ENCODE measurements at regions not wholly inside any gene's neighbourhood (a gene's known extent, or its start where the extent isn't known, plus 50 kb on each side); places are given as distances from the start of the nearest gene placed in this dataset.

- no peaks in the 10 kb centered on the region for H3K79me2 ChIP-seq (ENCODE audit: insufficient read depth, low read length)
- H3K27ac ChIP-seq (ENCODE audit: low read length) = no peak overlapping the region
- H3K9ac ChIP-seq (ENCODE audit: low read depth, low read length) = no peak overlapping the region
- no peak for DNase-seq
- ATAC-seq (ENCODE audit: insufficient read depth, low read depth) = peak; percentile 89
- H3K36me3 ChIP-seq (ENCODE audit: insufficient read depth, low read length) = no peaks in the 10 kb centered on the region
- H3K4me1 ChIP-seq (ENCODE audit: insufficient read depth, low read length) = no peaks in the 10 kb centered on the region
- no peak overlapping the region for H3K4me2 ChIP-seq (ENCODE audit: insufficient read depth, low read length)
- H3K4me3 ChIP-seq (ENCODE audit: low read depth in 1 of 2, low read length in 2 of 2) = no peak overlapping the region
- TF ChIP-seq, protein P1, sequence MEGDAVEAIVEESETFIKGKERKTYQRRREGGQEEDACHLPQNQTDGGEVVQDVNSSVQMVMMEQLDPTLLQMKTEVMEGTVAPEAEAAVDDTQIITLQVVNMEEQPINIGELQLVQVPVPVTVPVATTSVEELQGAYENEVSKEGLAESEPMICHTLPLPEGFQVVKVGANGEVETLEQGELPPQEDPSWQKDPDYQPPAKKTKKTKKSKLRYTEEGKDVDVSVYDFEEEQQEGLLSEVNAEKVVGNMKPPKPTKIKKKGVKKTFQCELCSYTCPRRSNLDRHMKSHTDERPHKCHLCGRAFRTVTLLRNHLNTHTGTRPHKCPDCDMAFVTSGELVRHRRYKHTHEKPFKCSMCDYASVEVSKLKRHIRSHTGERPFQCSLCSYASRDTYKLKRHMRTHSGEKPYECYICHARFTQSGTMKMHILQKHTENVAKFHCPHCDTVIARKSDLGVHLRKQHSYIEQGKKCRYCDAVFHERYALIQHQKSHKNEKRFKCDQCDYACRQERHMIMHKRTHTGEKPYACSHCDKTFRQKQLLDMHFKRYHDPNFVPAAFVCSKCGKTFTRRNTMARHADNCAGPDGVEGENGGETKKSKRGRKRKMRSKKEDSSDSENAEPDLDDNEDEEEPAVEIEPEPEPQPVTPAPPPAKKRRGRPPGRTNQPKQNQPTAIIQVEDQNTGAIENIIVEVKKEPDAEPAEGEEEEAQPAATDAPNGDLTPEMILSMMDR (IDR thresholded peaks at IDR 0.05; ENCODE audit: borderline replicate concordance, extremely low read depth, low read length, poor library complexity, severe bottlenecking) = no peak
- no peak for TF ChIP-seq EZH2 (IDR thresholded peaks at IDR 0.05; ENCODE audit: borderline replicate concordance, low read depth, low read length, severe bottlenecking)
- H4K20me1 ChIP-seq (ENCODE audit: insufficient read depth, low read length) = no peaks in the 10 kb centered on the region
- H3K27me3 ChIP-seq (ENCODE audit: insufficient read depth, low read length, poor library complexity) = no peaks in the 10 kb centered on the region
- no peak overlapping the region for H2AFZ ChIP-seq (ENCODE audit: low read depth, low read length)
- peaks cover 3% of the 10 kb centered on the region for H3K9me3 ChIP-seq (ENCODE audit: insufficient read depth, low read length, severe bottlenecking)
Measured at GRCh38 chr4:131248314-131248713, 1900.8 kb upstream of the PCDH10 start.

DNA sequence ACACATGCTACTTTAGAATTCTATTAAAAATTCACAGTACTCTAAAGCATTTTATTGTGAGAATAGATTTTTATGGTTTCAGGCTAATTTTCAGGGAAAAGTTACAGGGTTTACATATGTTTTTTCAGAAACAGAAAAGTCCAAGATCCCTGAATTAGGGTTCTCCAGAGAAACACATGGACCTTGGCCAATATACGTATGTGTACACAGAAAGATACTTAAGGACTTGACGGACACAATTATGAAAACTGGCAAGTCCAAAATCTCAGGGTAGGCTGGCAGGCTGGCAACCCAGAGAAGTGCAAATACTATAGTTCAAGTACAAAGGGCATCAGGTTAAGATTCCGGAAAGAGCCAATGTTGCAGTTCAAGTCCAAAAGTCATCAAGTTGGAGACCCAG lies 1897.8 kb upstream of the PCDH10 start:
- H3K36me3 ChIP-seq (ENCODE audit: insufficient read depth, low read length) = no peaks in the 10 kb centered on the region
- no peak overlapping the region for H3K4me2 ChIP-seq (ENCODE audit: insufficient read depth, low read length)
- H3K9me3 ChIP-seq (ENCODE audit: insufficient read depth, low read length, severe bottlenecking) = no peaks in the 10 kb centered on the region
- TF ChIP-seq EZH2 (IDR thresholded peaks at IDR 0.05; ENCODE audit: borderline replicate concordance, low read depth, low read length, severe bottlenecking) = no peak
- TF ChIP-seq, protein P1 (IDR thresholded peaks at IDR 0.05; ENCODE audit: borderline replicate concordance, extremely low read depth, low read length, poor library complexity, severe bottlenecking) = no peak
- no peaks in the 10 kb centered on the region for H4K20me1 ChIP-seq (ENCODE audit: insufficient read depth, low read length)
- DNase-seq = no peak
- no peak for ATAC-seq (ENCODE audit: insufficient read depth, low read depth)
- no peak overlapping the region for H2AFZ ChIP-seq (ENCODE audit: low read depth, low read length)
- no peak overlapping the region for H3K9ac ChIP-seq (ENCODE audit: low read depth, low read length)
- H3K27me3 ChIP-seq (ENCODE audit: insufficient read depth, low read length, poor library complexity) = no peaks in the 10 kb centered on the region
- no peak overlapping the region for H3K4me3 ChIP-seq (ENCODE audit: low read depth in 1 of 2, low read length in 2 of 2)
- H3K79me2 ChIP-seq (ENCODE audit: insufficient read depth, low read length) = no peaks in the 10 kb centered on the region
- no peaks in the 10 kb centered on the region for H3K4me1 ChIP-seq (ENCODE audit: insufficient read depth, low read length)
- no peak overlapping the region for H3K27ac ChIP-seq (ENCODE audit: low read length)

- no peak overlapping the region for H3K4me2 ChIP-seq (ENCODE audit: insufficient read depth, low read length)
- H3K36me3 ChIP-seq (ENCODE audit: insufficient read depth, low read length) = no peaks in the 10 kb centered on the region
- no peak overlapping the region for H3K9ac ChIP-seq (ENCODE audit: low read depth, low read length)
- TF ChIP-seq, protein P1 (IDR thresholded peaks at IDR 0.05; ENCODE audit: borderline replicate concordance, extremely low read depth, low read length, poor library complexity, severe bottlenecking) = no peak
- TF ChIP-seq EZH2 (IDR thresholded peaks at IDR 0.05; ENCODE audit: borderline replicate concordance, low read depth, low read length, severe bottlenecking) = no peak
- no peak for DNase-seq
- ATAC-seq (ENCODE audit: insufficient read depth, low read depth) = no peak
- no peaks in the 10 kb centered on the region for H3K4me1 ChIP-seq (ENCODE audit: insufficient read depth, low read length)
- no peaks in the 10 kb centered on the region for H3K27me3 ChIP-seq (ENCODE audit: insufficient read depth, low read length, poor library complexity)
- H3K9me3 ChIP-seq (ENCODE audit: insufficient read depth, low read length, severe bottlenecking) = no peaks in the 10 kb centered on the region
- H3K27ac ChIP-seq (ENCODE audit: low read length) = no peak overlapping the region
- no peak overlapping the region for H2AFZ ChIP-seq (ENCODE audit: low read depth, low read length)
- H3K79me2 ChIP-seq (ENCODE audit: insufficient read depth, low read length) = no peaks in the 10 kb centered on the region
- no peak overlapping the region for H3K4me3 ChIP-seq (ENCODE audit: low read depth in 1 of 2, low read length in 2 of 2)
- no peaks in the 10 kb centered on the region for H4K20me1 ChIP-seq (ENCODE audit: insufficient read depth, low read length)
Measured at GRCh38 chr4:131257241-131257640, 1891.9 kb upstream of the PCDH10 start.

GRCh38 chr4:131258361-131258760 lies 1890.7 kb upstream of the PCDH10 start:
- no peaks in the 10 kb centered on the region for H3K9me3 ChIP-seq (ENCODE audit: insufficient read depth, low read length, severe bottlenecking)
- no peak overlapping the region for H2AFZ ChIP-seq (ENCODE audit: low read depth, low read length)

More at GRCh38 chr4:131258361-131258760, 1890.7 kb upstream of the PCDH10 start:
- no peak overlapping the region for H3K4me2 ChIP-seq (ENCODE audit: insufficient read depth, low read length)
- TF ChIP-seq EZH2 (IDR thresholded peaks at IDR 0.05; ENCODE audit: borderline replicate concordance, low read depth, low read length, severe bottlenecking) = no peak
- TF ChIP-seq, protein P1 (IDR thresholded peaks at IDR 0.05; ENCODE audit: borderline replicate concordance, extremely low read depth, low read length, poor library complexity, severe bottlenecking) = no peak
- DNase-seq (no peak), ATAC-seq (ENCODE audit: insufficient read depth, low read depth) (no peak)
- H3K27me3 ChIP-seq (ENCODE audit: insufficient read depth, low read length, poor library complexity) = no peaks in the 10 kb centered on the region
- H3K4me3 ChIP-seq (ENCODE audit: low read depth in 1 of 2, low read length in 2 of 2) = no peak overlapping the region
- H3K4me1 ChIP-seq (ENCODE audit: insufficient read depth, low read length) = no peaks in the 10 kb centered on the region
- H3K27ac ChIP-seq (ENCODE audit: low read length) = no peak overlapping the region
- no peaks in the 10 kb centered on the region for H3K79me2 ChIP-seq (ENCODE audit: insufficient read depth, low read length)
- no peaks in the 10 kb centered on the region for H3K36me3 ChIP-seq (ENCODE audit: insufficient read depth, low read length)
- no peaks in the 10 kb centered on the region for H4K20me1 ChIP-seq (ENCODE audit: insufficient read depth, low read length)
- no peak overlapping the region for H3K9ac ChIP-seq (ENCODE audit: low read depth, low read length)

Measured in DND-41 (cell line).